GM23338 (cell line): ENCODE measurements at regions not wholly inside any gene's neighbourhood (a gene's known extent, or its start where the extent isn't known, plus 50 kb on each side); places are given as distances from the start of the nearest gene placed in this dataset.

Experiments
- ATAC-seq: fragments of 200-7000 bp; cut with Tn5 transposase; 3 replicates; pipeline ENCODE4 v1.9.1; 2020
- DNase-seq: peaks from one replicate; pipeline ENCODE4 v3.0.0-alpha.2; 2015; ENCODE audit warnings: low spot score
- H2AFZ ChIP-seq: fragments of 200-600 bp; sonication (generic); 2 replicates; pipeline ENCODE4 v1.8.0; 2016; ENCODE audit warnings: antibody characterized with exemption, mild to moderate bottlenecking, moderate library complexity
- H3F3A ChIP-seq: fragments of 200-600 bp; sonication (generic); replicated peaks from 2 replicates; pipeline ENCODE4 v1.8.0; 2017; ENCODE audit warnings: antibody characterized with exemption, mixed run types, low read depth
- H3K27ac ChIP-seq: fragments of 200-600 bp; sonication (generic); 2 replicates; pipeline ENCODE4 v1.6.1; 2016; ENCODE audit warnings: low read depth
- H3K27me3 ChIP-seq: fragments of 200-600 bp; sonication (generic); 2 replicates; pipeline ENCODE4 v1.8.0; 2016; ENCODE audit warnings: mild to moderate bottlenecking, mixed run types, moderate library complexity; ENCODE audit not compliant: insufficient read depth
- H3K36me3 ChIP-seq: fragments of 200-600 bp; sonication (generic); 2 replicates; pipeline ENCODE4 v1.8.0; 2016; ENCODE audit warnings: mild to moderate bottlenecking; ENCODE audit not compliant: insufficient read depth
- H3K4me1 ChIP-seq: fragments of 200-600 bp; sonication (generic); 2 replicates; pipeline ENCODE4 v1.8.0; 2016; ENCODE audit warnings: mild to moderate bottlenecking, moderate library complexity; ENCODE audit not compliant: insufficient read depth
- H3K4me2 ChIP-seq: fragments of 200-600 bp; sonication (generic); 2 replicates; pipeline ENCODE4 v1.7.1; 2017; ENCODE audit warnings: mixed run types
- H3K4me3 ChIP-seq: fragments of 200-600 bp; sonication (generic); 2 replicates; pipeline ENCODE4 v1.6.1; 2016; ENCODE audit warnings: mixed run types
- H3K79me2 ChIP-seq: fragments of 200-600 bp; sonication (generic); replicated peaks from 2 replicates; pipeline ENCODE4 v1.8.0; 2017; ENCODE audit warnings: mild to moderate bottlenecking; ENCODE audit not compliant: insufficient read depth
- H3K9me2 ChIP-seq: fragments of 200-600 bp; sonication (generic); 2 replicates; pipeline ENCODE4 v1.8.0; 2017; ENCODE audit not compliant: insufficient read depth
- H4K20me1 ChIP-seq: fragments of 200-600 bp; sonication (generic); replicated peaks from 2 replicates; pipeline ENCODE4 v1.8.0; 2017; ENCODE audit warnings: mild to moderate bottlenecking; ENCODE audit not compliant: insufficient read depth
- H3K27ac Mint-ChIP-seq: 2 replicates; pipeline ENCODE4 v1.8.0; 2020; ENCODE audit warnings: inconsistent platforms, mild to moderate bottlenecking, moderate library complexity, mixed read lengths
- H3K27me3 Mint-ChIP-seq: 3 replicates; pipeline ENCODE4 v1.8.0; 2022; ENCODE audit warnings: low read depth, mild to moderate bottlenecking, moderate library complexity, mixed read lengths, inconsistent platforms; ENCODE audit not compliant: insufficient read depth, poor library complexity
- H3K36me3 Mint-ChIP-seq: 3 replicates; pipeline ENCODE4 v1.8.0; 2021; ENCODE audit warnings: low read depth, mild to moderate bottlenecking, inconsistent platforms, moderate library complexity, mixed read lengths
- H3K4me1 Mint-ChIP-seq: 3 replicates; pipeline ENCODE4 v1.8.0; 2020; ENCODE audit warnings: mild to moderate bottlenecking, inconsistent platforms, mixed read lengths
- H3K4me3 Mint-ChIP-seq: 3 replicates; pipeline ENCODE4 v1.8.0; 2021; ENCODE audit warnings: moderate library complexity, mild to moderate bottlenecking, inconsistent platforms, mixed read lengths
- H3K9me3 Mint-ChIP-seq: 3 replicates; pipeline ENCODE4 v1.8.0; 2020; ENCODE audit warnings: moderate library complexity, mild to moderate bottlenecking, inconsistent platforms, mixed read lengths
- CREB1 ChIP-seq: fragments of 250-450 bp; sonication (Bioruptor Pico); IDR thresholded peaks from 2 replicates; pipeline ENCODE4 v1.5.0; 2020; ENCODE audit warnings: low read depth, mild to moderate bottlenecking, moderate library complexity
- EZH2 ChIP-seq: fragments of 200-600 bp; sonication (generic); IDR thresholded peaks from one replicate; pipeline ENCODE4 v1.8.0; 2017; ENCODE audit warnings: antibody characterized with exemption, mild to moderate bottlenecking, low read depth; ENCODE audit not compliant: unreplicated experiment
- EZH2phosphoT487 ChIP-seq: fragments of 200-600 bp; sonication (generic); IDR thresholded peaks from one replicate; pipeline ENCODE4 v1.8.1; 2018; ENCODE audit warnings: antibody characterized with exemption; ENCODE audit not compliant: unreplicated experiment
- ZNF114 ChIP-seq: fragments of 250-450 bp; sonication (Bioruptor Pico); IDR thresholded peaks from 2 replicates; pipeline ENCODE4 v1.5.0; 2020; ENCODE audit warnings: mild to moderate bottlenecking, moderate library complexity
- TF ChIP-seq, protein P1 (sequence below), 2 experiments: fragments of 200-600 bp in 1 of 2; sonication (generic) in 1 of 2; conservative IDR thresholded peaks; 2 replicates each; pipeline versions ENCODE4 v1.5.1 to v1.6.1; 2016 to 2017; ENCODE audit warnings: antibody characterized with exemption in 2 of 2, low read depth in 2 of 2, mild to moderate bottlenecking in 2 of 2, moderate library complexity in 1 of 2
- TF ChIP-seq, protein P2 (sequence below): IDR thresholded peaks from one replicate; pipeline ENCODE4 v1.6.1; 2018; ENCODE audit warnings: antibody characterized with exemption; ENCODE audit not compliant: unreplicated experiment
- TF ChIP-seq, protein P3 (sequence below): IDR thresholded peaks from 2 replicates; pipeline ENCODE4 v1.6.1; 2016; ENCODE audit warnings: antibody characterized with exemption

DNA sequence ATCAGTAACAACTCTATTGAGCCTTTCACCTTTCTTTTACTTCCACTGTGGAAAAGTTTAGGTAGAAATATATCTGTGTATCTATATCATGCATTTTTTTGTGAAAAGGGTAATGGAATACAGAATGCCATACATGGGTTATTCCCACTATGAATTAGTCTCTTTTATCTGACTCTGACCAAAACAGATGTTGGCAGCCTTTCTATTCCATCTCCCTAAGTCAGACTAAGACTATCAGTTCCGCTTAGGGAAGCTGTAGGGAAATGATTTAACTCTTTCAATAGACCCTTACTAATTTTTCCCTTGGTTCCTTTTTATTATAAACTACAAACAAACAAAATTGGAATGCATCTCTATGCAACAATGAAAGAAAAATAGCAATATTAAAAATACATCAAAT lies 92.3 kb upstream of the LEF1 start:
- H2AFZ ChIP-seq = no peak overlapping the region
- TF ChIP-seq EZH2phosphoT487 (no peak), EZH2 (no peak)
- TF ChIP-seq, protein P1, sequence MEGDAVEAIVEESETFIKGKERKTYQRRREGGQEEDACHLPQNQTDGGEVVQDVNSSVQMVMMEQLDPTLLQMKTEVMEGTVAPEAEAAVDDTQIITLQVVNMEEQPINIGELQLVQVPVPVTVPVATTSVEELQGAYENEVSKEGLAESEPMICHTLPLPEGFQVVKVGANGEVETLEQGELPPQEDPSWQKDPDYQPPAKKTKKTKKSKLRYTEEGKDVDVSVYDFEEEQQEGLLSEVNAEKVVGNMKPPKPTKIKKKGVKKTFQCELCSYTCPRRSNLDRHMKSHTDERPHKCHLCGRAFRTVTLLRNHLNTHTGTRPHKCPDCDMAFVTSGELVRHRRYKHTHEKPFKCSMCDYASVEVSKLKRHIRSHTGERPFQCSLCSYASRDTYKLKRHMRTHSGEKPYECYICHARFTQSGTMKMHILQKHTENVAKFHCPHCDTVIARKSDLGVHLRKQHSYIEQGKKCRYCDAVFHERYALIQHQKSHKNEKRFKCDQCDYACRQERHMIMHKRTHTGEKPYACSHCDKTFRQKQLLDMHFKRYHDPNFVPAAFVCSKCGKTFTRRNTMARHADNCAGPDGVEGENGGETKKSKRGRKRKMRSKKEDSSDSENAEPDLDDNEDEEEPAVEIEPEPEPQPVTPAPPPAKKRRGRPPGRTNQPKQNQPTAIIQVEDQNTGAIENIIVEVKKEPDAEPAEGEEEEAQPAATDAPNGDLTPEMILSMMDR (conservative IDR thresholded peaks at IDR 0.05; ENCODE audit: low read depth in 2 of 2) = no peak

DNA sequence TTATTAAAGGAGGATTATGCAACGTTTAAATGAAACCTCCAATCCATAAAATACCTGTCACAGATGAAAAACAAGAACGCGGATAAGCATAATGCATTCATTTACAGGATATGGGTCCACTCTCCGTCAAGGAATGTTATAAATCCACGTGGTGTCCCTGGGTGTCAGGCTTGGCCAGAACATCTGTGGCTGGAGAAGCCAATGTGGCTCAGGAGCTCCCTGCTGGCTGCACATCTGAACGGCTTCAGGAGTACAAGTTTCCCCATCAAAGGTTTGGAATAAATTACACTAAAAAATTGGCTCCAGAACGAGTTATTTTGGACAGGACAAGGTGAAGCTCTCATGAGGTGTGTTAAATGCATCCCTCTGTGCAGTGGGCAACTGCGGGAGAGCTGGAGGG lies 87.8 kb upstream of the LEF1 start:
- Histone ChIP-seq H3K4me2 (no peak overlapping the region), H4K20me1 (no peaks in the 10 kb centered on the region), H3K4me1 (no peaks in the 10 kb centered on the region), H3K9me2 (no peaks in the 10 kb centered on the region), H3K79me2 (no peaks in the 10 kb centered on the region), H2AFZ (no peak overlapping the region), H3K36me3 (no peaks in the 10 kb centered on the region), H3K27me3 (no peaks in the 10 kb centered on the region), H3K4me3 (no peak overlapping the region), H3K27ac (no peak overlapping the region), H3F3A (no peaks in the 10 kb centered on the region)
- ATAC-seq (no peak), DNase-seq (peak; percentile 7)
- no peak overlapping the region for H3K27ac Mint-ChIP-seq
- TF ChIP-seq EZH2 (no peak), CREB1 (CRISPR knock-in tag) (no peak), EZH2phosphoT487 (no peak), ZNF114 (CRISPR knock-in tag) (no peak)
- TF ChIP-seq, protein P1 (conservative IDR thresholded peaks at IDR 0.05; ENCODE audit: low read depth in 2 of 2) = no peak
- TF ChIP-seq, protein P2, sequence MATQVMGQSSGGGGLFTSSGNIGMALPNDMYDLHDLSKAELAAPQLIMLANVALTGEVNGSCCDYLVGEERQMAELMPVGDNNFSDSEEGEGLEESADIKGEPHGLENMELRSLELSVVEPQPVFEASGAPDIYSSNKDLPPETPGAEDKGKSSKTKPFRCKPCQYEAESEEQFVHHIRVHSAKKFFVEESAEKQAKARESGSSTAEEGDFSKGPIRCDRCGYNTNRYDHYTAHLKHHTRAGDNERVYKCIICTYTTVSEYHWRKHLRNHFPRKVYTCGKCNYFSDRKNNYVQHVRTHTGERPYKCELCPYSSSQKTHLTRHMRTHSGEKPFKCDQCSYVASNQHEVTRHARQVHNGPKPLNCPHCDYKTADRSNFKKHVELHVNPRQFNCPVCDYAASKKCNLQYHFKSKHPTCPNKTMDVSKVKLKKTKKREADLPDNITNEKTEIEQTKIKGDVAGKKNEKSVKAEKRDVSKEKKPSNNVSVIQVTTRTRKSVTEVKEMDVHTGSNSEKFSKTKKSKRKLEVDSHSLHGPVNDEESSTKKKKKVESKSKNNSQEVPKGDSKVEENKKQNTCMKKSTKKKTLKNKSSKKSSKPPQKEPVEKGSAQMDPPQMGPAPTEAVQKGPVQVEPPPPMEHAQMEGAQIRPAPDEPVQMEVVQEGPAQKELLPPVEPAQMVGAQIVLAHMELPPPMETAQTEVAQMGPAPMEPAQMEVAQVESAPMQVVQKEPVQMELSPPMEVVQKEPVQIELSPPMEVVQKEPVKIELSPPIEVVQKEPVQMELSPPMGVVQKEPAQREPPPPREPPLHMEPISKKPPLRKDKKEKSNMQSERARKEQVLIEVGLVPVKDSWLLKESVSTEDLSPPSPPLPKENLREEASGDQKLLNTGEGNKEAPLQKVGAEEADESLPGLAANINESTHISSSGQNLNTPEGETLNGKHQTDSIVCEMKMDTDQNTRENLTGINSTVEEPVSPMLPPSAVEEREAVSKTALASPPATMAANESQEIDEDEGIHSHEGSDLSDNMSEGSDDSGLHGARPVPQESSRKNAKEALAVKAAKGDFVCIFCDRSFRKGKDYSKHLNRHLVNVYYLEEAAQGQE = no peak
- TF ChIP-seq, protein P3, sequence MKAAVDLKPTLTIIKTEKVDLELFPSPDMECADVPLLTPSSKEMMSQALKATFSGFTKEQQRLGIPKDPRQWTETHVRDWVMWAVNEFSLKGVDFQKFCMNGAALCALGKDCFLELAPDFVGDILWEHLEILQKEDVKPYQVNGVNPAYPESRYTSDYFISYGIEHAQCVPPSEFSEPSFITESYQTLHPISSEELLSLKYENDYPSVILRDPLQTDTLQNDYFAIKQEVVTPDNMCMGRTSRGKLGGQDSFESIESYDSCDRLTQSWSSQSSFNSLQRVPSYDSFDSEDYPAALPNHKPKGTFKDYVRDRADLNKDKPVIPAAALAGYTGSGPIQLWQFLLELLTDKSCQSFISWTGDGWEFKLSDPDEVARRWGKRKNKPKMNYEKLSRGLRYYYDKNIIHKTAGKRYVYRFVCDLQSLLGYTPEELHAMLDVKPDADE = no peak
- H3K4me1 Mint-ChIP-seq = peaks cover 5% of the 10 kb centered on the region; the same call in 2 of the 3 replicates
- H3K9me3 Mint-ChIP-seq = no peaks in the 10 kb centered on the region
- no peaks in the 10 kb centered on the region for H3K36me3 Mint-ChIP-seq
- H3K4me3 Mint-ChIP-seq = no peak overlapping the region
- H3K27me3 Mint-ChIP-seq = no peaks in the 10 kb centered on the region

More for the DNA sequence above, 92.3 kb upstream of the LEF1 start:
- Mint-ChIP-seq H3K27me3 (no peaks in the 10 kb centered on the region), H3K4me1 (peaks cover 12% of the 10 kb centered on the region; the same call in 2 of the 3 replicates), H3K36me3 (no peaks in the 10 kb centered on the region), H3K27ac (no peak overlapping the region), H3K4me3 (no peak overlapping the region), H3K9me3 (no peaks in the 10 kb centered on the region; the same call in 2 of the 3 replicates)
- Histone ChIP-seq H4K20me1 (no peaks in the 10 kb centered on the region), H3K4me3 (no peak overlapping the region), H3K27ac (no peak overlapping the region), H3K27me3 (no peaks in the 10 kb centered on the region), H3K4me2 (no peak overlapping the region), H3K9me2 (no peaks in the 10 kb centered on the region), H3F3A (no peaks in the 10 kb centered on the region), H3K4me1 (no peaks in the 10 kb centered on the region; the same call in 1 of the 2 replicates), H3K79me2 (no peaks in the 10 kb centered on the region), H3K36me3 (no peaks in the 10 kb centered on the region)
- no peak for ATAC-seq
- DNase-seq = no peak
